ENCODE measurements at regions not wholly inside any gene's neighbourhood (a gene's known extent, or its start where the extent isn't known, plus 50 kb on each side); places are given as distances from the start of the nearest gene placed in this dataset.

- TF ChIP-seq CTCF (conservative IDR thresholded peaks at IDR 0.05 in 1 of 2, IDR thresholded peaks at IDR 0.05 in 1 of 2; ENCODE audit: low read depth in 1 of 2, low read length in 2 of 2) (no peak), EZH2 (IDR thresholded peaks at IDR 0.05; ENCODE audit: low read length, missing control alignments) (no peak)
- H3K4me1 ChIP-seq (ENCODE audit: control insufficient read depth, extremely low read depth, insufficient read depth, low read length) = peaks cover 2% of the 10 kb centered on the region
- no peak overlapping the region for H3K4me2 ChIP-seq (ENCODE audit: extremely low read depth, insufficient read depth, low read length)
- no peak overlapping the region for H3K9ac ChIP-seq (ENCODE audit: insufficient read depth, low read length)
- no peaks in the 10 kb centered on the region for H3K9me3 ChIP-seq (ENCODE audit: control insufficient read depth, insufficient read depth, low read depth, low read length)
- no peaks in the 10 kb centered on the region for H3K27me3 ChIP-seq (ENCODE audit: control insufficient read depth, insufficient read depth, low read length)
- H3K27ac ChIP-seq (ENCODE audit: insufficient read depth, low read length) = no peak overlapping the region
- H4K20me1 ChIP-seq (ENCODE audit: control insufficient read depth, extremely low read depth, insufficient read depth, low read length) = no peaks in the 10 kb centered on the region
- no peaks in the 10 kb centered on the region for H3K36me3 ChIP-seq (ENCODE audit: control insufficient read depth, insufficient read depth, low read length)
- H3K4me3 ChIP-seq (replicated peaks in 1 of 4; ENCODE audit: control extremely low read depth in 1 of 4, insufficient read depth in 1 of 4, low read depth in 3 of 4, low read length in 4 of 4) = no peak overlapping the region
- no peaks in the 10 kb centered on the region for H3K79me2 ChIP-seq (ENCODE audit: control insufficient read depth, insufficient read depth, low read length)
- no peak for DNase-seq (ENCODE audit: low read depth in 2 of 2)
- no peak overlapping the region for H2AFZ ChIP-seq (ENCODE audit: low read length)
These were observed 321.8 kb downstream of the PSAT1 start for GRCh38 chr9:78618735-78619134.

DNA sequence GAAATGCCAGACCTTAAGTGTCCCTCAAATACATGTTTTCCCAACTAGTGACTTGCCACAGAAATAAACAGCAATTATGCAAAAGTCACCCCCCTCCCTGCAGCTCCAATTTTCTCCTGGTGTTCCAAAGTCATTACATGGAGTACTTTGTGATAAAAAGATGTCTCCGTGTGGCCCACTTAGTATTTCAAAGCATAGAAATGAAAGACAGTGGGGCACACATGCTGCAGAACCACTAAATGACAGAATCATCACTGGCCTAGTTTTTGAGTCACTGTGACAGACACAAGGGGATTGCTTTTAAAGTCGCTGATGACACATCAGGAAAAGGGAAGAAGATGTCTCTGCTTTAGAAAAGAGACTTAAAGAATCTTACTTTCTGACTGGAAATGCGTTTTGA lies 323.4 kb downstream of the PSAT1 start:
- H3K27ac ChIP-seq (ENCODE audit: insufficient read depth, low read length) = no peak overlapping the region
- no peak overlapping the region for H3K9ac ChIP-seq (ENCODE audit: insufficient read depth, low read length)
- H3K4me3 ChIP-seq (replicated peaks in 1 of 4; ENCODE audit: control extremely low read depth in 1 of 4, insufficient read depth in 1 of 4, low read depth in 3 of 4, low read length in 4 of 4) = no peak overlapping the region
- no peaks in the 10 kb centered on the region for H3K36me3 ChIP-seq (ENCODE audit: control insufficient read depth, insufficient read depth, low read length)
- H3K27me3 ChIP-seq (ENCODE audit: control insufficient read depth, insufficient read depth, low read length) = no peaks in the 10 kb centered on the region
- H3K9me3 ChIP-seq (ENCODE audit: control insufficient read depth, insufficient read depth, low read depth, low read length) = no peaks in the 10 kb centered on the region
- H4K20me1 ChIP-seq (ENCODE audit: control insufficient read depth, extremely low read depth, insufficient read depth, low read length) = no peaks in the 10 kb centered on the region
- TF ChIP-seq CTCF (conservative IDR thresholded peaks at IDR 0.05 in 1 of 2, IDR thresholded peaks at IDR 0.05 in 1 of 2; ENCODE audit: low read depth in 1 of 2, low read length in 2 of 2) (no peak), EZH2 (IDR thresholded peaks at IDR 0.05; ENCODE audit: low read length, missing control alignments) (no peak)
- H3K79me2 ChIP-seq (ENCODE audit: control insufficient read depth, insufficient read depth, low read length) = no peaks in the 10 kb centered on the region
- H2AFZ ChIP-seq (ENCODE audit: low read length) = no peak overlapping the region
- no peak for DNase-seq (ENCODE audit: low read depth in 2 of 2)
- H3K4me1 ChIP-seq (ENCODE audit: control insufficient read depth, extremely low read depth, insufficient read depth, low read length) = peaks cover 2% of the 10 kb centered on the region
- no peak overlapping the region for H3K4me2 ChIP-seq (ENCODE audit: extremely low read depth, insufficient read depth, low read length)

- no peaks in the 10 kb centered on the region for H3K9me3 ChIP-seq (ENCODE audit: control insufficient read depth, insufficient read depth, low read depth, low read length)
- peak; percentile 60 to 82 for DNase-seq (ENCODE audit: low read depth in 2 of 2)
- H2AFZ ChIP-seq (ENCODE audit: low read length) = no peak overlapping the region
- no peaks in the 10 kb centered on the region for H3K79me2 ChIP-seq (ENCODE audit: control insufficient read depth, insufficient read depth, low read length)
- H3K27ac ChIP-seq (ENCODE audit: insufficient read depth, low read length) = no peak overlapping the region
- TF ChIP-seq EZH2 (IDR thresholded peaks at IDR 0.05; ENCODE audit: low read length, missing control alignments) = no peak
- TF ChIP-seq CTCF (conservative IDR thresholded peaks at IDR 0.05 in 1 of 2, IDR thresholded peaks at IDR 0.05 in 1 of 2; ENCODE audit: low read depth in 1 of 2, low read length in 2 of 2) = no peak
- H4K20me1 ChIP-seq (ENCODE audit: control insufficient read depth, extremely low read depth, insufficient read depth, low read length) = no peaks in the 10 kb centered on the region
- H3K27me3 ChIP-seq (ENCODE audit: control insufficient read depth, insufficient read depth, low read length) = no peaks in the 10 kb centered on the region
- H3K4me1 ChIP-seq (ENCODE audit: control insufficient read depth, extremely low read depth, insufficient read depth, low read length) = peaks cover 2% of the 10 kb centered on the region
- no peak overlapping the region for H3K9ac ChIP-seq (ENCODE audit: insufficient read depth, low read length)
- H3K36me3 ChIP-seq (ENCODE audit: control insufficient read depth, insufficient read depth, low read length) = no peaks in the 10 kb centered on the region
- no peak overlapping the region for H3K4me2 ChIP-seq (ENCODE audit: extremely low read depth, insufficient read depth, low read length)
- H3K4me3 ChIP-seq (replicated peaks in 1 of 4; ENCODE audit: control extremely low read depth in 1 of 4, insufficient read depth in 1 of 4, low read depth in 3 of 4, low read length in 4 of 4) = no peak overlapping the region
These were observed 323.8 kb downstream of the PSAT1 start for GRCh38 chr9:78620764-78621163.
